DOHH2 (cell line): ENCODE measurements at regions not wholly inside any gene's neighbourhood (a gene's known extent, or its start where the extent isn't known, plus 50 kb on each side); places are given as distances from the start of the nearest gene placed in this dataset.
"Not testable (repeated sequence)": the region's sequence is repeated elsewhere in the genome, so short reads cannot be mapped to it uniquely, and the experiment has no call there.

ENCODE experiments used
- H3F3A ChIP-seq: fragments of 200-600 bp; sonication (generic), shearing (Covaris generic); 2 replicates; pipeline ENCODE4 v1.6.0; 2016; ENCODE audit warnings: antibody characterized with exemption, mild to moderate bottlenecking; ENCODE audit not compliant: control insufficient read depth, insufficient read depth
- H3K27ac ChIP-seq: fragments of 200-600 bp; sonication (generic); 2 replicates; pipeline ENCODE4 v1.5.1; 2014; ENCODE audit warnings: low read depth, mild to moderate bottlenecking, low read length, moderate library complexity
- H3K27me3 ChIP-seq: fragments of 200-600 bp; sonication (generic); 2 replicates; pipeline ENCODE4 v1.6.1; 2014; ENCODE audit warnings: mild to moderate bottlenecking, low read length, mixed read lengths; ENCODE audit not compliant: control insufficient read depth
- H3K36me3 ChIP-seq: fragments of 200-600 bp; sonication (generic); 2 replicates; pipeline ENCODE4 v1.6.1; 2014; ENCODE audit warnings: mild to moderate bottlenecking, low read length, moderate library complexity, mixed read lengths; ENCODE audit not compliant: control insufficient read depth
- H3K4me1 ChIP-seq: fragments of 200-600 bp; sonication (generic); 2 replicates; pipeline ENCODE4 v1.6.1; 2014; ENCODE audit warnings: mild to moderate bottlenecking, low read length, mixed read lengths; ENCODE audit not compliant: control insufficient read depth
- H3K4me2 ChIP-seq: fragments of 200-600 bp; sonication (generic); 2 replicates; pipeline ENCODE4 v1.6.0; 2014; ENCODE audit warnings: mild to moderate bottlenecking, low read length, moderate library complexity
- H3K4me3 ChIP-seq: fragments of 200-600 bp; sonication (generic); 2 replicates; pipeline ENCODE4 v1.5.1; 2014; ENCODE audit warnings: mild to moderate bottlenecking, low read length, mixed read lengths
- H3K79me2 ChIP-seq: fragments of 200-600 bp; sonication (generic); 2 replicates; pipeline ENCODE4 v1.6.1; 2014; ENCODE audit warnings: mild to moderate bottlenecking, low read length, mixed read lengths; ENCODE audit not compliant: control insufficient read depth
- H3K9me2 ChIP-seq: fragments of 200-600 bp; sonication (generic); replicated peaks from 2 replicates; pipeline ENCODE4 v1.6.1; 2014; ENCODE audit warnings: mild to moderate bottlenecking, low read length, mixed read lengths; ENCODE audit not compliant: control insufficient read depth
- H3K9me3 ChIP-seq: fragments of 200-600 bp; sonication (generic); 2 replicates; pipeline ENCODE4 v1.6.1; 2014; ENCODE audit warnings: antibody characterized with exemption, low read length, mixed read lengths; ENCODE audit not compliant: control insufficient read depth, insufficient read depth
- H4K20me1 ChIP-seq: fragments of 200-600 bp; sonication (generic); 2 replicates; pipeline ENCODE4 v1.6.0; 2014; ENCODE audit warnings: low read depth, mild to moderate bottlenecking, antibody characterized with exemption, low read length, moderate library complexity; ENCODE audit not compliant: control insufficient read depth, insufficient read depth
- EZH2phosphoT487 ChIP-seq: fragments of 200-600 bp; sonication (generic); IDR thresholded peaks from 2 replicates; pipeline ENCODE4 v1.6.1; 2017; ENCODE audit warnings: borderline replicate concordance, mild to moderate bottlenecking, antibody characterized with exemption, low read length, moderate library complexity, mixed read lengths
- TF ChIP-seq, protein P1 (sequence below): fragments of 200-600 bp; sonication (generic); IDR thresholded peaks from one replicate; pipeline ENCODE4 v1.5.1; 2014; ENCODE audit warnings: antibody characterized with exemption, mild to moderate bottlenecking, low read depth, low read length; ENCODE audit not compliant: poor library complexity, severe bottlenecking

GRCh38 chr17:21595086-21595485, 97.2 kb upstream of the KCNJ18 start:
- no peaks in the 10 kb centered on the region for H3K36me3 ChIP-seq
- no peaks in the 10 kb centered on the region for H3K9me3 ChIP-seq
- no peaks in the 10 kb centered on the region for H3K4me1 ChIP-seq
- H3K27ac ChIP-seq, result no peak overlapping the region
- no peaks in the 10 kb centered on the region for H3F3A ChIP-seq
- no peaks in the 10 kb centered on the region for H3K27me3 ChIP-seq
- no peak for TF ChIP-seq EZH2phosphoT487
- TF ChIP-seq, protein P1, sequence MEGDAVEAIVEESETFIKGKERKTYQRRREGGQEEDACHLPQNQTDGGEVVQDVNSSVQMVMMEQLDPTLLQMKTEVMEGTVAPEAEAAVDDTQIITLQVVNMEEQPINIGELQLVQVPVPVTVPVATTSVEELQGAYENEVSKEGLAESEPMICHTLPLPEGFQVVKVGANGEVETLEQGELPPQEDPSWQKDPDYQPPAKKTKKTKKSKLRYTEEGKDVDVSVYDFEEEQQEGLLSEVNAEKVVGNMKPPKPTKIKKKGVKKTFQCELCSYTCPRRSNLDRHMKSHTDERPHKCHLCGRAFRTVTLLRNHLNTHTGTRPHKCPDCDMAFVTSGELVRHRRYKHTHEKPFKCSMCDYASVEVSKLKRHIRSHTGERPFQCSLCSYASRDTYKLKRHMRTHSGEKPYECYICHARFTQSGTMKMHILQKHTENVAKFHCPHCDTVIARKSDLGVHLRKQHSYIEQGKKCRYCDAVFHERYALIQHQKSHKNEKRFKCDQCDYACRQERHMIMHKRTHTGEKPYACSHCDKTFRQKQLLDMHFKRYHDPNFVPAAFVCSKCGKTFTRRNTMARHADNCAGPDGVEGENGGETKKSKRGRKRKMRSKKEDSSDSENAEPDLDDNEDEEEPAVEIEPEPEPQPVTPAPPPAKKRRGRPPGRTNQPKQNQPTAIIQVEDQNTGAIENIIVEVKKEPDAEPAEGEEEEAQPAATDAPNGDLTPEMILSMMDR, result no peak
- H3K4me3 ChIP-seq, result no peak overlapping the region
- H4K20me1 ChIP-seq, result no peaks in the 10 kb centered on the region
- no peak overlapping the region for H3K4me2 ChIP-seq
- no peaks in the 10 kb centered on the region for H3K79me2 ChIP-seq
- H3K9me2 ChIP-seq, result no peaks in the 10 kb centered on the region

DNA sequence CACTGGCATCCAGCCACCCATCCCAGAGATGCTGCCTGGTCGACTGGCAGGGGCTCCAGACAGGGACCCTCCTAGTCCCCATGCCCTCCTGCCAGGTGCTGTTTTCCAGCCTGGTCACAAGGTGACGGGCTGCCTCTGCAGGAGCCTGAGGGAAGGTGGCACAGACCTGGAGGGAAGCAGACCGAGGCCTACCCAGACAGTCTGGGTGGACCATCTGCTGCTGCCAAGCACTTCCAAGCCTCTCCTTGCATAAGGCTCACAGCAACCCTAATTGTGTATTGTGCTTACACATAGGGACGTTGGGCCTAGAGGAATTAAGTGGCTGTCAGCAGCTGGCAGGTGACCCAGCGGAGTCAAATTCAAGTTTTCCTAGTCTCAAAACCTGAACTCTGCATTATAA, 90.1 kb upstream of the KCNJ18 start:
- TF ChIP-seq, protein P1, result no peak
- no peak for TF ChIP-seq EZH2phosphoT487
- Histone ChIP-seq H3K36me3 (no peaks in the 10 kb centered on the region), H3K9me3 (no peaks in the 10 kb centered on the region), H3K27me3 (no peaks in the 10 kb centered on the region), H3K4me3 (no peak overlapping the region), H4K20me1 (no peaks in the 10 kb centered on the region), H3K9me2 (no peaks in the 10 kb centered on the region), H3K27ac (no peak overlapping the region), H3F3A (no peaks in the 10 kb centered on the region), H3K4me1 (no peaks in the 10 kb centered on the region), H3K4me2 (no peak overlapping the region), H3K79me2 (no peaks in the 10 kb centered on the region)

DNA sequence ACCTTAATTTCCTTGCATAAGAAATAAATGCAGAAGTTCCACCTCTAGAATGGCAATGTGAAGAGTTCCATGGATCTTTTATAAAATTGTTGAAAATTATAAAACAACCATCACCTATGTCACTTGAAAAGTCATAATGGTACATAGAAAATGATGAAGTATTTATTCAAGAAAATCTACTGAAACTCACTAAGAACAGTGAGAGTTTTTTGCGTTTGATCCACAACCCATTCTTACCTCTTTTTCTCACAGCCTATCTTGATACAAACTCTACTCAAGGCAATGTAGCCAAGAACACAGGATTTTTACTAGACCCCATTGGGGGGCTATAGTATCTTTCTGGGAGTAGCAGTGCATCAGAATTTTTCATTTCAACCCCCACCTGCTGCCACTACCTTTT, 89.0 kb upstream of the KCNJ18 start:
- H3F3A ChIP-seq, H3K4me3 ChIP-seq, H3K9me3 ChIP-seq, H3K36me3 ChIP-seq, H3K27me3 ChIP-seq, H3K27ac ChIP-seq, H3K9me2 ChIP-seq, H3K4me2 ChIP-seq, H4K20me1 ChIP-seq, H3K4me1 ChIP-seq, H3K79me2 ChIP-seq: not testable (repeated sequence)

DNA sequence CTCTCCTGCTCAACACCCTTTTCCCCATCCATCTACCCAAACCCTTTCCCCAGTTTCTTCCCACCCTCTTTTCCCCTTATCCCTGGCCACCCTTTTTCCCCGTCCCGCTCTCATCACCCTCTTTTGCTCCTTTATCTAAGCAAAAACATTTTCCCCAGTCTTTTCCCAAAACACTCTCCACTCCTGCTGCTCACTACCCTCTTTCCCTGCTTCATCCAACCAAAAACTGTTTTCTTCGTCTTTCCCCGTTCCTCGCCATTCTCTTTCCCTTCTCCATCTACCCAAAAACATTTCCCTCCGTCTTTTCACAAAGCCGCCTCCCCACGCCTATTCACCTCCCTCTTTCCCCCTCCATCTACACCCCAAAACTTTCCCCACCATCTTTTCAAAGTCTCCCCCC, 80.9 kb upstream of the KCNJ18 start:
- H3K9me2 ChIP-seq, H3K4me3 ChIP-seq, H3K4me2 ChIP-seq, H3K36me3 ChIP-seq, H3K9me3 ChIP-seq, H4K20me1 ChIP-seq, H3K27me3 ChIP-seq, H3K79me2 ChIP-seq, H3K4me1 ChIP-seq, H3K27ac ChIP-seq, H3F3A ChIP-seq: not testable (repeated sequence)

GRCh38 chr17:21612123-21613070, 79.9 kb upstream of the KCNJ18 start:
- H3K4me1 ChIP-seq, H3K27me3 ChIP-seq, H3K4me2 ChIP-seq, H3K9me3 ChIP-seq, H4K20me1 ChIP-seq, H3F3A ChIP-seq, H3K4me3 ChIP-seq, H3K36me3 ChIP-seq, H3K79me2 ChIP-seq, H3K27ac ChIP-seq, H3K9me2 ChIP-seq: not testable (repeated sequence)
